Neural progenitor cell (in vitro differentiated cells): ENCODE measurements at regions not wholly inside any gene's neighbourhood (a gene's known extent, or its start where the extent isn't known, plus 50 kb on each side); places are given as distances from the start of the nearest gene placed in this dataset.

Experiments
- DNase-seq: peaks from one replicate; pipeline ENCODE4 v3.0.0-alpha.2; 2016; ENCODE audit warnings: low spot score
- H2AFZ ChIP-seq: fragments of 200-600 bp; sonication (generic); replicated peaks from 2 replicates; pipeline ENCODE4 v1.6.1; 2016; ENCODE audit warnings: antibody characterized with exemption
- H3F3A ChIP-seq: fragments of 200-600 bp; sonication (generic); 2 replicates; pipeline ENCODE4 v1.6.1; 2016; ENCODE audit warnings: antibody characterized with exemption, low read depth
- H3K27ac ChIP-seq: fragments of 200-600 bp; sonication (generic); 2 replicates; pipeline ENCODE4 v1.5.1; 2016; ENCODE audit warnings: mild to moderate bottlenecking
- H3K27me3 ChIP-seq: fragments of 200-600 bp; sonication (generic); 2 replicates; pipeline ENCODE4 v1.6.1; 2016; ENCODE audit warnings: mild to moderate bottlenecking, moderate library complexity
- H3K36me3 ChIP-seq: fragments of 200-600 bp; sonication (generic); 2 replicates; pipeline ENCODE4 v1.5.1; 2016
- H3K4me1 ChIP-seq: fragments of 200-600 bp; sonication (generic); 2 replicates; pipeline ENCODE4 v1.6.1; 2016; ENCODE audit warnings: mixed run types
- H3K4me2 ChIP-seq: fragments of 200-600 bp; sonication (generic); 2 replicates; pipeline ENCODE4 v1.6.1; 2016
- H3K4me3 ChIP-seq: fragments of 200-600 bp; sonication (generic); 2 replicates; pipeline ENCODE4 v1.5.1; 2016
- H3K79me2 ChIP-seq: fragments of 200-600 bp; sonication (generic); 2 replicates; pipeline ENCODE4 v1.6.1; 2016; ENCODE audit warnings: low read depth
- H3K9ac ChIP-seq: fragments of 200-600 bp; sonication (generic); 2 replicates; pipeline ENCODE4 v1.6.1; 2016
- H3K9me3 ChIP-seq: fragments of 200-600 bp; sonication (generic); 2 replicates; pipeline ENCODE4 v1.5.1; 2016; ENCODE audit warnings: low read depth
- H4K20me1 ChIP-seq: fragments of 200-600 bp; sonication (generic); 2 replicates; pipeline ENCODE4 v1.6.1; 2016; ENCODE audit warnings: low read depth
- H3K27ac Mint-ChIP-seq: 3 replicates; pipeline ENCODE4 v1.8.0; 2021; ENCODE audit warnings: mixed read lengths
- H3K27me3 Mint-ChIP-seq: 2 replicates; pipeline ENCODE4 v1.8.0; 2022; ENCODE audit warnings: low read depth, mild to moderate bottlenecking, inconsistent platforms, moderate library complexity, mixed read lengths; ENCODE audit not compliant: insufficient read depth
- H3K36me3 Mint-ChIP-seq: 3 replicates; pipeline ENCODE4 v1.8.0; 2021; ENCODE audit warnings: mixed read lengths
- H3K4me1 Mint-ChIP-seq: 3 replicates; pipeline ENCODE4 v1.8.0; 2021; ENCODE audit warnings: mixed read lengths
- H3K4me3 Mint-ChIP-seq: 3 replicates; pipeline ENCODE4 v1.8.0; 2021; ENCODE audit warnings: mild to moderate bottlenecking, moderate library complexity, mixed read lengths
- H3K9me3 Mint-ChIP-seq: 3 replicates; pipeline ENCODE4 v1.8.0; 2020; ENCODE audit warnings: mixed read lengths
- EZH2 ChIP-seq: fragments of 200-600 bp; sonication (generic); IDR thresholded peaks from 2 replicates; pipeline ENCODE4 v1.6.1; 2017; ENCODE audit warnings: antibody characterized with exemption, mild to moderate bottlenecking, moderate library complexity
- EZH2phosphoT487 ChIP-seq: fragments of 200-600 bp; sonication (generic); IDR thresholded peaks from 2 replicates; pipeline ENCODE4 v1.6.1; 2017; ENCODE audit warnings: antibody characterized with exemption
- TF ChIP-seq, protein P1 (sequence below): fragments of 200-600 bp; sonication (generic); IDR thresholded peaks from 2 replicates; pipeline ENCODE4 v1.5.1; 2017; ENCODE audit warnings: antibody characterized with exemption, mild to moderate bottlenecking

DNA sequence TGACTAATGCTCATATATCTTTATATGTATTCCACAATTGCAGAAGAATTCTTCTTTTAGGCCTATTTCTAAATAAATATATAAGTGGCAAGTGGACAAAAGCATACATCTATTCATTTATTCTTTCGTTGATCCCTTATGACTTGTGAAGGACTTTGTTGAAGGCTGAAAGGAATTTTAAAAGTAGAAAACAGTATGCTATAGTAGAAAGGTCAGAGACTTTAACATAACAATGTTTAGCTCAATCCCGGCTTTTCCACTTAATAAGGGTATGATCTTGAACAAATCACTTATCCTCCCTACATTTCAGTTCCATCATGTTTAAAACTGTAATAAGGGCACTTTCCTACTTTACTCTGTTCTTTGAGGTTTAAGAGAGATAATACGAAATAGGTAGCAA is 672.9 kb downstream of the MECOM start:
- Mint-ChIP-seq H3K36me3 (no peaks in the 10 kb centered on the region), H3K9me3 (no peaks in the 10 kb centered on the region), H3K4me3 (no peak overlapping the region), H3K27me3 (no peaks in the 10 kb centered on the region), H3K27ac (no peak overlapping the region), H3K4me1 (no peaks in the 10 kb centered on the region)
- DNase-seq, result no peak
- Histone ChIP-seq H3K27me3 (no peaks in the 10 kb centered on the region), H3K9ac (no peak overlapping the region), H3K36me3 (no peaks in the 10 kb centered on the region), H3K27ac (no peak overlapping the region), H3K9me3 (no peaks in the 10 kb centered on the region), H3K4me3 (no peak overlapping the region), H3K79me2 (no peaks in the 10 kb centered on the region), H3K4me1 (no peaks in the 10 kb centered on the region), H2AFZ (peak overlapping the region; percentile 39), H3K4me2 (no peak overlapping the region), H4K20me1 (no peaks in the 10 kb centered on the region), H3F3A (no peaks in the 10 kb centered on the region)
- TF ChIP-seq EZH2phosphoT487 (no peak), EZH2 (no peak)
- TF ChIP-seq, protein P1, sequence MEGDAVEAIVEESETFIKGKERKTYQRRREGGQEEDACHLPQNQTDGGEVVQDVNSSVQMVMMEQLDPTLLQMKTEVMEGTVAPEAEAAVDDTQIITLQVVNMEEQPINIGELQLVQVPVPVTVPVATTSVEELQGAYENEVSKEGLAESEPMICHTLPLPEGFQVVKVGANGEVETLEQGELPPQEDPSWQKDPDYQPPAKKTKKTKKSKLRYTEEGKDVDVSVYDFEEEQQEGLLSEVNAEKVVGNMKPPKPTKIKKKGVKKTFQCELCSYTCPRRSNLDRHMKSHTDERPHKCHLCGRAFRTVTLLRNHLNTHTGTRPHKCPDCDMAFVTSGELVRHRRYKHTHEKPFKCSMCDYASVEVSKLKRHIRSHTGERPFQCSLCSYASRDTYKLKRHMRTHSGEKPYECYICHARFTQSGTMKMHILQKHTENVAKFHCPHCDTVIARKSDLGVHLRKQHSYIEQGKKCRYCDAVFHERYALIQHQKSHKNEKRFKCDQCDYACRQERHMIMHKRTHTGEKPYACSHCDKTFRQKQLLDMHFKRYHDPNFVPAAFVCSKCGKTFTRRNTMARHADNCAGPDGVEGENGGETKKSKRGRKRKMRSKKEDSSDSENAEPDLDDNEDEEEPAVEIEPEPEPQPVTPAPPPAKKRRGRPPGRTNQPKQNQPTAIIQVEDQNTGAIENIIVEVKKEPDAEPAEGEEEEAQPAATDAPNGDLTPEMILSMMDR, result no peak

DNA sequence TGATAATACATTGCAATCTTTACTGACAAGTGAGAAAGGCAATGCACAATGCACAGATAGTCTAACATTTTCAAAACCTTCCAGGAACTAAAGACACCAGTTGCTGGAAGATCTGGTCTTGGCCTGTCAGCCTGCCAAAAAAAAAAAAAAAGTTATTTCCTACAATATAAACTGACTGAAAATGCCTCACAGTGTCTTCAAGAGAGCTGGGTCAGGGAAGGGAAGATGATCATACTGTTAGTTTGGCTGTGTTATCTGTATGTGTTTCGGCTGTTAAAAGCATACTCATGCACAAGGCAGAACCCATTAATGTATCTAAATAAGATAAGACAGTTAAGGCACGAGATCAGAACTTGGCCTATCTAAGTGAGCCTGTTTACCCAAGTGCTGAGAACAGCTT is 673.4 kb downstream of the MECOM start:
- H3K27me3 ChIP-seq, result no peaks in the 10 kb centered on the region
- H3F3A ChIP-seq, result no peaks in the 10 kb centered on the region
- no peak overlapping the region for H3K27ac Mint-ChIP-seq
- H3K79me2 ChIP-seq, result no peaks in the 10 kb centered on the region
- no peak overlapping the region for H3K27ac ChIP-seq
- no peak overlapping the region for H2AFZ ChIP-seq
- H3K27me3 Mint-ChIP-seq, result no peaks in the 10 kb centered on the region
- TF ChIP-seq, protein P1, result no peak
- TF ChIP-seq EZH2phosphoT487, result no peak
- no peak overlapping the region for H3K4me2 ChIP-seq
- no peaks in the 10 kb centered on the region for H3K4me1 Mint-ChIP-seq
- no peak overlapping the region for H3K4me3 Mint-ChIP-seq
- no peaks in the 10 kb centered on the region for H3K9me3 Mint-ChIP-seq
- DNase-seq, result no peak
- no peak overlapping the region for H3K4me3 ChIP-seq
- H3K36me3 ChIP-seq, result no peaks in the 10 kb centered on the region
- H3K9ac ChIP-seq, result no peak overlapping the region
- H4K20me1 ChIP-seq, result no peaks in the 10 kb centered on the region
- H3K4me1 ChIP-seq, result no peaks in the 10 kb centered on the region
- H3K9me3 ChIP-seq, result no peaks in the 10 kb centered on the region
- H3K36me3 Mint-ChIP-seq, result no peaks in the 10 kb centered on the region

DNA sequence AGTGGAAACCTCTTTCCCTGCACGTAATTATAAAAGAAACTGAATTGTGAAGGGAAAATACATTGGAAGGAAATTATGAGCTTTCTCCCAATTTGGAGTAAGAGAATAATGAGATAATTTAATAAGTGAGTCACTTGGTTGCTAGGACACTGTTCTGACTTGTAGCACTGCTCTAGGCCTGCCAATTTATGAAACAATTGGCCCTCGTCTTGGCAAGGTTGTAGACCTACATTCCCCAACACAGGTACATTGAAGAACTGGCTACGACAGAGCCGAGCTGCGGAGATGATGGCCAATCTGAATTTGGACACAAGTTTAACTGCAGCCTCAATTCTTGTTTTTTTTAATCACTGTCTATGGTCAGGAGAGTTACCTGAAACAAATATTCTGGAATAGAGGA is 674.1 kb downstream of the MECOM start:
- no peak overlapping the region for H3K4me3 Mint-ChIP-seq
- Histone ChIP-seq H3K27ac (no peak overlapping the region), H3K27me3 (no peaks in the 10 kb centered on the region), H3K4me1 (no peaks in the 10 kb centered on the region), H2AFZ (no peak overlapping the region), H3K4me3 (no peak overlapping the region), H3F3A (no peaks in the 10 kb centered on the region), H3K79me2 (no peaks in the 10 kb centered on the region), H4K20me1 (no peaks in the 10 kb centered on the region), H3K9me3 (no peaks in the 10 kb centered on the region), H3K9ac (no peak overlapping the region), H3K36me3 (no peaks in the 10 kb centered on the region), H3K4me2 (no peak overlapping the region)
- H3K27ac Mint-ChIP-seq, result no peak overlapping the region
- TF ChIP-seq, protein P1, result no peak
- TF ChIP-seq EZH2phosphoT487 (no peak), EZH2 (no peak)
- no peaks in the 10 kb centered on the region for H3K27me3 Mint-ChIP-seq
- H3K9me3 Mint-ChIP-seq, result no peaks in the 10 kb centered on the region
- no peaks in the 10 kb centered on the region for H3K36me3 Mint-ChIP-seq
- DNase-seq, result no peak
- no peaks in the 10 kb centered on the region for H3K4me1 Mint-ChIP-seq

DNA sequence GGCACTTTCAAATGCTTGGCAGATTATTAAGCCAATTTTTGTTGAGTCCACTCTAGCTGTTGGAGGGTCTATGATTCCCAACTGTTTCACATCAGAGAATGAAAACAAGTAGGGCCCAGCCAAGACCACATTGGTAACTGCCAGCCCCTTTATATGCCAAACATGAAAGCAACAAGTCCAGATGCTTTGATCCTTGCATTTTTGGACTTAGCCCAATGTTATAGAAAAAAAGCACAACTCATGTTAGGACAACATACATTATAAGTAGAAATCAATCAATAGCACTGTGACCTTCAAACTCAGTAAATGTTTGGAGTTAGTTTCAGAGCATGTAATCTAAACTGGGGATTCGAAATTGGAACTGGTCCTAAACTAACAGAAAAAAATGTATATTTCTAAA is 674.7 kb downstream of the MECOM start:
- H3F3A ChIP-seq, result no peaks in the 10 kb centered on the region
- H3K36me3 ChIP-seq, result no peaks in the 10 kb centered on the region
- no peaks in the 10 kb centered on the region for H3K27me3 ChIP-seq
- no peak for DNase-seq
- no peak overlapping the region for H3K4me3 Mint-ChIP-seq
- no peaks in the 10 kb centered on the region for H3K9me3 ChIP-seq
- no peaks in the 10 kb centered on the region for H3K9me3 Mint-ChIP-seq
- H3K36me3 Mint-ChIP-seq, result no peaks in the 10 kb centered on the region
- no peaks in the 10 kb centered on the region for H3K79me2 ChIP-seq
- H3K27ac Mint-ChIP-seq, result no peak overlapping the region
- H3K27me3 Mint-ChIP-seq, result no peaks in the 10 kb centered on the region
- H2AFZ ChIP-seq, result no peak overlapping the region
- H3K9ac ChIP-seq, result no peak overlapping the region
- H3K4me3 ChIP-seq, result no peak overlapping the region
- TF ChIP-seq EZH2phosphoT487, result no peak
- TF ChIP-seq EZH2, result no peak
- H3K4me1 Mint-ChIP-seq, result no peaks in the 10 kb centered on the region
- no peaks in the 10 kb centered on the region for H4K20me1 ChIP-seq
- H3K4me2 ChIP-seq, result no peak overlapping the region
- H3K27ac ChIP-seq, result no peak overlapping the region
- H3K4me1 ChIP-seq, result no peaks in the 10 kb centered on the region
